ENCODE measurements at regions not wholly inside any gene's neighbourhood (a gene's known extent, or its start where the extent isn't known, plus 50 kb on each side); places are given as distances from the start of the nearest gene placed in this dataset.

GRCh38 chr5:167895899-167896659 is 395.4 kb upstream of the WWC1 start:
- TF ChIP-seq CTCF (conservative IDR thresholded peaks at IDR 0.05; ENCODE audit: low read length) (no peak), EZH2phosphoT487 (IDR thresholded peaks at IDR 0.05; ENCODE audit: borderline replicate concordance, low read depth, low read length) (no peak)
